SU-DHL-6 (cell line): ENCODE measurements at regions not wholly inside any gene's neighbourhood (a gene's known extent, or its start where the extent isn't known, plus 50 kb on each side); places are given as distances from the start of the nearest gene placed in this dataset.

Experiments used
- EZH2phosphoT487 ChIP-seq: fragments of 200-600 bp; sonication (generic), shearing (Covaris generic); conservative IDR thresholded peaks from 2 replicates; pipeline ENCODE4 v1.6.1; 2018; ENCODE audit warnings: mild to moderate bottlenecking, antibody characterized with exemption, low read length, moderate library complexity, mixed read lengths
- TF ChIP-seq, protein P1 (sequence below): fragments of 200-600 bp; sonication (generic); IDR thresholded peaks from one replicate; pipeline ENCODE4 v1.5.1; 2017; ENCODE audit warnings: antibody characterized with exemption, mild to moderate bottlenecking, low read length, moderate library complexity; ENCODE audit not compliant: insufficient read depth, poor library complexity, severe bottlenecking

DNA sequence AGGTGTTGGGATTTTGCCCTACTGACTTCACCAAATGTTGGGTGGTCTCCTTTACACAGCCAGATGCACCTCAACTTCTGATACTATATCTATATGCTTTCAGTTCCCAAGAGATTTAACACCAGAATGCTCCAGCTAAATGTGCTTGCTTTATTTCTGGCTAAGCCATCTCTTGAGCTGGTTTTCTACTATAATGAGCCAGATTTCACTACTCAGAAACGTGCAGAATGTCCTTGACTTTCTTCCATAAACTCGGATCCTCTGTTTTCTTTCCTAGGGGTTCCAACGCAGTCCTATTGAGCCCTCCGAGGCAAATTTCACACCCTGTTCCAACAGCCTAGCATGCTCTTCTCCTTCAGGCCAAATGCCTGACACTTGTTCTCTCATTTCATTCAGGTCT lies 200.3 kb downstream of the DPY19L2 start:
- TF ChIP-seq, protein P1, sequence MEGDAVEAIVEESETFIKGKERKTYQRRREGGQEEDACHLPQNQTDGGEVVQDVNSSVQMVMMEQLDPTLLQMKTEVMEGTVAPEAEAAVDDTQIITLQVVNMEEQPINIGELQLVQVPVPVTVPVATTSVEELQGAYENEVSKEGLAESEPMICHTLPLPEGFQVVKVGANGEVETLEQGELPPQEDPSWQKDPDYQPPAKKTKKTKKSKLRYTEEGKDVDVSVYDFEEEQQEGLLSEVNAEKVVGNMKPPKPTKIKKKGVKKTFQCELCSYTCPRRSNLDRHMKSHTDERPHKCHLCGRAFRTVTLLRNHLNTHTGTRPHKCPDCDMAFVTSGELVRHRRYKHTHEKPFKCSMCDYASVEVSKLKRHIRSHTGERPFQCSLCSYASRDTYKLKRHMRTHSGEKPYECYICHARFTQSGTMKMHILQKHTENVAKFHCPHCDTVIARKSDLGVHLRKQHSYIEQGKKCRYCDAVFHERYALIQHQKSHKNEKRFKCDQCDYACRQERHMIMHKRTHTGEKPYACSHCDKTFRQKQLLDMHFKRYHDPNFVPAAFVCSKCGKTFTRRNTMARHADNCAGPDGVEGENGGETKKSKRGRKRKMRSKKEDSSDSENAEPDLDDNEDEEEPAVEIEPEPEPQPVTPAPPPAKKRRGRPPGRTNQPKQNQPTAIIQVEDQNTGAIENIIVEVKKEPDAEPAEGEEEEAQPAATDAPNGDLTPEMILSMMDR = no peak
- TF ChIP-seq EZH2phosphoT487 = no peak
